Liver (tissue), 3 donors: ENCODE measurements at regions not wholly inside any gene's neighbourhood (a gene's known extent, or its start where the extent isn't known, plus 50 kb on each side); places are given as distances from the start of the nearest gene placed in this dataset.
"Not testable (repeated sequence)": the region's sequence is repeated elsewhere in the genome, so short reads cannot be mapped to it uniquely, and the experiment has no call there.

Experiments used
- JUND ChIP-seq, 2 donors: IDR thresholded peaks; 2 replicates each; pipeline ENCODE4 v1.6.1; 2016; ENCODE audit warnings: antibody characterized with exemption in 2 of 2
- TF ChIP-seq, protein P1 (sequence below): fragments of 150-350 bp; IDR thresholded peaks from 2 replicates; pipeline ENCODE4 v1.5.1; 2017; ENCODE audit warnings: improper control_type of control experiment, low read depth, low read length; ENCODE audit not compliant: missing input control
- TF ChIP-seq, protein P2 (sequence below): IDR thresholded peaks from 2 replicates; pipeline ENCODE4 v1.6.1; 2016; ENCODE audit warnings: antibody characterized with exemption
- donor health status: healthy.
- donor health status: healthy.

DNA sequence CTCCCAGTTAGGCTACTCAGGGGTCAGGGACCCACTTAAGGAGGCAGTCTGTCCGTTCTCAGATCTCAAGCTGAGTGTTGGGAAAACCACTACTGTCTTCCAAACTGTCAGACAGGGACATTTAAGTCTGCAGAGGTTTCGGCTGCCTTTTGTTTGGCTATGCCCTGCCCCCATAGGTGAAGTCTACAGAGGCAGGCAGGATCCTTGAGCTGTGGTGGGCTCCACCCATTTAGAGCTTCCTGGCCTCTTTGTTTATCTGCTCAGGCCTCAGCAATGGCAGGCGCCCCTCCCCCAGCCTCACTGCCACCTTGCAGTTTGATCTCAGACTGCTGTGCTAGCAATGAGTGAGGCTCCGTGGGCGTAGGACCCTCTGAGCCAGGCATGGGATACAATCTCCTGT, 149.5 kb upstream of the FAM78B start:
- TF ChIP-seq, protein P1, sequence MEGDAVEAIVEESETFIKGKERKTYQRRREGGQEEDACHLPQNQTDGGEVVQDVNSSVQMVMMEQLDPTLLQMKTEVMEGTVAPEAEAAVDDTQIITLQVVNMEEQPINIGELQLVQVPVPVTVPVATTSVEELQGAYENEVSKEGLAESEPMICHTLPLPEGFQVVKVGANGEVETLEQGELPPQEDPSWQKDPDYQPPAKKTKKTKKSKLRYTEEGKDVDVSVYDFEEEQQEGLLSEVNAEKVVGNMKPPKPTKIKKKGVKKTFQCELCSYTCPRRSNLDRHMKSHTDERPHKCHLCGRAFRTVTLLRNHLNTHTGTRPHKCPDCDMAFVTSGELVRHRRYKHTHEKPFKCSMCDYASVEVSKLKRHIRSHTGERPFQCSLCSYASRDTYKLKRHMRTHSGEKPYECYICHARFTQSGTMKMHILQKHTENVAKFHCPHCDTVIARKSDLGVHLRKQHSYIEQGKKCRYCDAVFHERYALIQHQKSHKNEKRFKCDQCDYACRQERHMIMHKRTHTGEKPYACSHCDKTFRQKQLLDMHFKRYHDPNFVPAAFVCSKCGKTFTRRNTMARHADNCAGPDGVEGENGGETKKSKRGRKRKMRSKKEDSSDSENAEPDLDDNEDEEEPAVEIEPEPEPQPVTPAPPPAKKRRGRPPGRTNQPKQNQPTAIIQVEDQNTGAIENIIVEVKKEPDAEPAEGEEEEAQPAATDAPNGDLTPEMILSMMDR = not testable (repeated sequence)
- TF ChIP-seq JUND (IDR thresholded peaks at IDR 0.05) = not testable (repeated sequence)
- TF ChIP-seq, protein P2, sequence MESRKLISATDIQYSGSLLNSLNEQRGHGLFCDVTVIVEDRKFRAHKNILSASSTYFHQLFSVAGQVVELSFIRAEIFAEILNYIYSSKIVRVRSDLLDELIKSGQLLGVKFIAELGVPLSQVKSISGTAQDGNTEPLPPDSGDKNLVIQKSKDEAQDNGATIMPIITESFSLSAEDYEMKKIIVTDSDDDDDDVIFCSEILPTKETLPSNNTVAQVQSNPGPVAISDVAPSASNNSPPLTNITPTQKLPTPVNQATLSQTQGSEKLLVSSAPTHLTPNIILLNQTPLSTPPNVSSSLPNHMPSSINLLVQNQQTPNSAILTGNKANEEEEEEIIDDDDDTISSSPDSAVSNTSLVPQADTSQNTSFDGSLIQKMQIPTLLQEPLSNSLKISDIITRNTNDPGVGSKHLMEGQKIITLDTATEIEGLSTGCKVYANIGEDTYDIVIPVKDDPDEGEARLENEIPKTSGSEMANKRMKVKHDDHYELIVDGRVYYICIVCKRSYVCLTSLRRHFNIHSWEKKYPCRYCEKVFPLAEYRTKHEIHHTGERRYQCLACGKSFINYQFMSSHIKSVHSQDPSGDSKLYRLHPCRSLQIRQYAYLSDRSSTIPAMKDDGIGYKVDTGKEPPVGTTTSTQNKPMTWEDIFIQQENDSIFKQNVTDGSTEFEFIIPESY = not testable (repeated sequence)
